Epithelial cell of prostate (primary cell): ENCODE measurements at regions not wholly inside any gene's neighbourhood (a gene's known extent, or its start where the extent isn't known, plus 50 kb on each side); places are given as distances from the start of the nearest gene placed in this dataset.
A peak's percentile ranks its signal among the peaks of the same experiment; 100 is the strongest.

Experiments used
- DNase-seq: peaks from one replicate; pipeline ENCODE4 v3.0.0-alpha.2; 2011; ENCODE audit warnings: low read depth, low spot score
- H3K27ac ChIP-seq: fragments of 450-650 bp; 2 replicates; pipeline ENCODE4 v1.5.1; 2017; ENCODE audit warnings: mild to moderate bottlenecking

DNA sequence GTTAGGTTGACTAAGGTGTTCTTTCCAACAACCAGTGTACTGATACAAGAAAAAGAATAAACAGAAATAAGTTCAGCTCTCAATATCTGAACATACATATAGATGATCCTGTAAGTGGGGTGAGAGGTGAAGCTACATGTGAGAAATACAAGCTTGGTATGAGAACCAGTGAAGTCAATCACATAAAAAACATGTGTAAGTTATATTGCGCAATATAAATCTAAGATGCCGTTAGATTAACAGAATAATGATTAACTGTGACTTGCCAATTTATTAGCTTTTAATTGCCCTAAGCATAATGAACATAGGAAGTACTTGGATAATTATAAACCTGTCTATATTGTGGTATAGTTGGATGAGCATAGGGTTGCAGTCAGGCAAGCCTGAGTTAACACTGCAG lies 1597.1 kb upstream of the GOT2 start:
- DNase-seq = no peak
- no peak overlapping the region for H3K27ac ChIP-seq

DNA sequence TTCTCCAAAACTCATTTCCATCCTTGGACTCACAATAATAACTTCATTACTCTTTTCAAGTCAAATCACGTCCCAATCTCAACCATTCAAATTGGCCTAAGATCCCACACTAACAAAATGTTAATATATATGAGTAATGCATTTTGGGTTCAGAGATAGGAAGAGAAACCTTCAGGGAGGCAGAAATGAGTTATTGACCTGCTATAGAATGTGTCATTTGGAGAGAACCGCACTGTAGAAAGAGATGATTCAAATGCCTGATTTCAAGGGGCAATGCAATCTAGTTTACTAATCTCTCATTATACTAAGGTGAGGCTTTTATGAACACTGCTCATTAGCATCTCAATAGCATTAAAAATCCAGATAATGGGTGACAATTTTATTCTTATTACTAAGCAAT lies 1595.0 kb upstream of the GOT2 start:
- H3K27ac ChIP-seq = no peak overlapping the region
- no peak for DNase-seq

DNA sequence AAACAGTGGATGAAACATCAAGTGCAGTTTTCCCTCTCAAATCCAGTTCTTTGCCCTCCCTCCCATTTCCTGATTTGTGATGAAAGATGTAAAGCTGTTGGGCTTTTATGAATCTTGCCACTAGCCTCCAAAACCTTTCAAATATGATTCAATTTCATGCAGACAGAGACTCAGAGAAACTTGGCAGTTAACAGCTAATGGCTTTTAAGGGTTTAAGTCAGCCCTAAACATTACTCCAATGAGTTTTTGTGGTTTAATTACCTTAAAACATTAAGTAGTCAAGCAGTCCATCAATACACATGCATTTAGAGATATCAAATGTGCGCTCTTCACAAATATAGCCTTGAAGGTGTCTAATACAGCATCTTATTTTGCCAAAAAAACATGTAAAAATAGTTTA lies 1594.0 kb upstream of the GOT2 start:
- no peak for DNase-seq
- H3K27ac ChIP-seq = no peak overlapping the region

DNA sequence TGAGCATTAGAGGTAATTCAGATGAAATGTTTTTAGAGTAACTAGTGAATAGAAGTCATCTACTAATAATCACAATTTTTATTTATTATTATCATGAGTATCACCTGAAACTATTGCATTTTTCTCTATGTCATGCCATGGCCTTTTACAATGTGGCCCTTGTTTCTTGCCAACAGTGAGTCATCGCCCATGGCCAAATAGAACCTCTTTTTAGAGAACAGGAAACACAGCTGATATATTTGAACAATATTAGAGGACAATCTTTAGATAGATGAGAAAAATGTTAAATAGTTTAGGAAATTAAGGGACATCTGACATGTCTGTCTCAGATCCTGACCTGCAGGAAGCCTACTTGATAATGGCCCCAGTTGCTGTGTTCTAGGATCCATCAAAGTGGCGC lies 1584.4 kb upstream of the GOT2 start:
- DNase-seq = no peak
- H3K27ac ChIP-seq = no peak overlapping the region

DNA sequence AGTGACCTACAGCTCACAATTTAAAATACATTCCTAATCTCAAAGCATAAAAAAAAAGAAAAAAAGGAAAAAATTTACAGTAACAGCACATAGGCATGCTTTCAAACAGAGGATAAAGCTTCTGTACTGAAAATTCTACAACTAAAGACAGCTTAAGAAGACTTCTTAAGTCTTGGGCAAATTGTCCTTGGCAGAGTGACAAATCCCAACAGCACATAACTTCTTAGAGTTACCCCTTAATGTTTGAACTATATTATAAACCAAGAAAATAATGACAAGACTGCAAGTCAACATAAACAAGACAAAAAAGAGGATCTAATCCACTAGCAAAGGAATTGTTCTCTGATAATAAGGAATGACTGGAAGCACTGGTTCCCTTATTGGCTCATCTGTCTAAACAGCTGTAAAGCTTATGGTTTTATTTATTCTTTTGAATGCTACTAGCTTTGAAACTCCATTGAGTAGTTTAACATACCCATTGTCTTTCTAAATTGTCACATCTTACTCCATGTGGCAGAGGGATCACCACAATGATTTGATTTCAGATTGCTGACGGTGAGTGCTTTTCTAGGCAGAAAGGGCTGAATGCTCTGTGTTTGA lies 1576.8 kb upstream of the GOT2 start:
- no peak for DNase-seq
- H3K27ac ChIP-seq = no peak overlapping the region

- no peak for DNase-seq
- no peak overlapping the region for H3K27ac ChIP-seq
Observed at GRCh38 chr16:60304720-60305119, 1570.6 kb upstream of the GOT2 start.

GRCh38 chr16:60304066-60304465 lies 1570.0 kb upstream of the GOT2 start:
- no peak overlapping the region for H3K27ac ChIP-seq
- no peak for DNase-seq

- no peak for DNase-seq
- H3K27ac ChIP-seq = no peak overlapping the region
Observed at GRCh38 chr16:60302676-60303075, 1568.6 kb upstream of the GOT2 start.

DNA sequence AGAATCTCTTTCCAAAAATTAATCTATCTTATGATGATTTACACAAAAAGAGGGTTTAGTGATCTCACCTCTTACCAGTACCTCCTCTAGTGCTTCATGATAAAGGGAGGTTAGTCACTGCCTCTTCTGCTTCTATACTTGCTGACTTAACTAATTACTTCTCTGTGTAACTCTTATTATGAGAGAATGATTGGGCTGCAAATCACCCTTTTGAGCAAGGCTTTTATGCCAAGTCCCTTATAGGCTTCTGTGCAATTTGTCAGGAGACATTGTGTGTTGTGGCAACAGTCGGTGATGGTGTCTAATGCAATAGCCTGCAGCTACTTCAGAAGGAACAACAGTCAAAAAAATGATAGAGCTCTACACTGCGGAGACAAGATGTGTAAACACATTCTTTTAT lies 1568.1 kb upstream of the GOT2 start:
- H3K27ac ChIP-seq = no peak overlapping the region
- no peak for DNase-seq

DNA sequence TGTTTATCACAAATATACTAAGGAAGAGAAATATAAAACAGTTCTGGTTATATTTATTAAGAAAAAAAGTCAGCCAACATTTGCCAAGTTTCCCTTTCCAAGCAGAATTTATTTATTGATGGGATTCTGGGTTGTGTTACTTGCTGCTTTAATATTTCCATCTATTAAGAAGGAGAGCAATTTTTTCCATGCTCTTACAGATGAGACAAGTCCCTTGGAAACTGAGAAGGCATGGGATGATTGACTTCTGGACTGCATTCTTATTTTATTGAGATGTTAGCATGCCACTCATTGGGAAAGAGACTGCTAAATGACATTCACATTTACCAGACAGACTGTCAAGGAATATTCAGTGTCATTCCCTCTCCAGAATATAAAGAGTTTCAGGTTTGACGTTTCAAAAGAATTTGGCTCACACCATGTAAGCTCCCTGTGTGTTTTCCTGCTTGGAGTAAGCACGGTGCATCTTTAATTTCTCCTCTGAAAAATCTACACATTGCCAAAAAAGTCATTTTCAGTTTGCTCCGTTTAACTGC lies 1565.2 kb upstream of the GOT2 start:
- H3K27ac ChIP-seq = no peak overlapping the region
- DNase-seq = no peak

- peak; percentile 12 for DNase-seq
- H3K27ac ChIP-seq = no peak overlapping the region
Observed at GRCh38 chr16:60295451-60295850, 1561.3 kb upstream of the GOT2 start.

- DNase-seq = no peak
- no peak overlapping the region for H3K27ac ChIP-seq
Observed at GRCh38 chr16:60285794-60286193, 1551.7 kb upstream of the GOT2 start.

DNA sequence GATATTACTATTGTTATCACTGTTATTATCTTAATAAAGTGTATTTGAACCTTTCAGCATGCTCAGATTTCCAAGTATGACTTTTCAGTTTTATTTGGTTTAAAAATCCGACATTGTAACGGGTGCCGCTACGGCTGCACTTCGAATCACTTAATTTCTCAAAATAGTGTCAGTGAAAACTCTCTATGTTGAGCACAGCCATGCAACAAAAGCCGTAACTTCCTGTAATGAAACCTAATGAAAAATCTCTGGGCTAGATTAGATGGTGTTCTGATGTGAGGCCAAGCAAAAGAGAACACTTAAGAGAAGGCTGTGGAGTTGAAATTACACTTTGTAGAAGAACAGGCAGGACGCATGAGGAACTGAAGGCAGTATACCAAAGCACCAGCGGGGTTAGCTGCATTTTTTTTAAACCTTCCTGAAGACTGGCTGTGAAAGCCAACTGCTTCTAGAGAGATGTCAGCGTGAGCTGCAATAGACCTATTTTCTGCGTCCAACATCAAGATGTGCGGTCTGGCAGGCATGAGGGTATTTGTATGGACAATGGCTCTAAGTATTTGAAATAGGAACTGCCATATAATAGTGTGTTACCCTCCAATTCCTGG lies 1545.0 kb upstream of the GOT2 start:
- DNase-seq = no peak
- no peak overlapping the region for H3K27ac ChIP-seq

GRCh38 chr16:60274431-60275019 lies 1540.4 kb upstream of the GOT2 start:
- H3K27ac ChIP-seq = no peak overlapping the region
- DNase-seq = no peak

DNA sequence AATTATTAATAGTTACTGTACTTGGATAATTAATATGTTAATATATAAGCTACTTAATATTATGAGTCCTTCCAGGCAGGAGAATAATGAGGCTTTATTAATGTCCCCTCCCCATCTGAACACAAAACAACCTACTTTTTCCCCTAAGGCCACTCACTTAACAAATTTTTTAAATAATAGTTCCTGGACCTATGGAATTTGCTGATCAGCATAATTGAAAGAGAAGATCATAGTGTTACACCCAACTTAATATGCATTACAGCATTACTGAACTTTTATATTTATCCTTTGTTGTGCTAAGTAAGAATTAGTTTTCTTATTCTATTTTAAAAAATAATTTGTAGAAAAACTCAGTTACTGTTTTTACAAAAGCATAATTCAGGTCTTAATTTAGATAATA lies 1537.7 kb upstream of the GOT2 start:
- DNase-seq = no peak
- no peak overlapping the region for H3K27ac ChIP-seq

DNA sequence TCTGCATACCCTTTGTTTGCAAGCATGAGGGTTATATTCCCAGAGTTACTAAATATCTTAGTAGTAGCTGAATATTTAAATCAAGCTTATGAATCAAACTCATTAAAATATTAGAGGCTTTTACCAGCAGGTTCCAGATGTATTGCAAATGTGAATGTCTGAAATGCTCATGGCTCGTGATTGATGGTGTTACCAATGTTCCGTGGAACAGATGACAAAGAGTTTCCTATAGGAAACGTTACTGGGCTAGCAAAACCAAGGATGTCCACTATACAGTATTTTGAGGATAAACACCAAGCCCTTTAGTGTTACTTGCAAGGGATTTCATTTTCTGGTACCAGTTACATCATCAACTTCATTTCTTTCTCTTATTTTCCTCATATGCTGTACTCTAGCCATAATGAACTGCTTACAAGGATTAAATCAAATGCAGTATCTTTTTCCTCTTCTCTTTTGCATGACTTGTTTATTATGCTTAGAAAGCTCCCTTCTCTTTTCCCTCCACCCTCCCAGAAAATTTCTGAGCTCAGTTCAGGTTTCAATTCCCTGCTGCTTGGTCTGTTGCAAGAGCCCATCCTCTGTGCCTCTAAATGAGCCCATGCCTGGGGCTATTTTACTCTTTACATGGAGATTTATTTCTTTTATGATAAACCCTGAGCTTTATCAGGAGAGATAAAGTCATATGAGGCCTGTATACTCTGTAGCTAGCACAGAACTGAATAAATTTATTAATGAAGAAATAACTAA lies 1537.1 kb upstream of the GOT2 start:
- H3K27ac ChIP-seq = no peak overlapping the region
- no peak for DNase-seq

DNA sequence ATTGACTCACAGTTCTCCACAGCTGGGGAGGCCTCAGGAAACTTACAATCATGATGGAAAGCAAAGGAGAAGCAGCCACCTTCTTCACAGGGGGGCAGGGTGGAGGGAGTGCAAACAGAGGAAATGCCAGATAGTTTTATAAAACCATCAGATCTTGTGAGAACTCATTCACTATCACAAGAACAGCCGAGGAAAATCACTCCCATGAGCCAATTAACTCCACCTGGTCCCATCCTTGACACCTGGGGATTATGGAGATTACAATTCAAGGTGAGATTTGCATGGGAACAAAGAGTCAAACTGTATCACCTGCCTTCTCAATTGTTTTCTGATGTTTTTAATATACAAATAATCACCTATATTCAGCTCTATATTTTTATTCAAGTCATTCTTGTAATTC lies 1527.3 kb upstream of the GOT2 start:
- DNase-seq = no peak

GRCh38 chr16:60259956-60260355 lies 1525.8 kb upstream of the GOT2 start:
- H3K27ac ChIP-seq = no peak overlapping the region
- DNase-seq = no peak

More for the DNA sequence above, 1527.3 kb upstream of the GOT2 start:
- H3K27ac ChIP-seq = no peak overlapping the region

DNA sequence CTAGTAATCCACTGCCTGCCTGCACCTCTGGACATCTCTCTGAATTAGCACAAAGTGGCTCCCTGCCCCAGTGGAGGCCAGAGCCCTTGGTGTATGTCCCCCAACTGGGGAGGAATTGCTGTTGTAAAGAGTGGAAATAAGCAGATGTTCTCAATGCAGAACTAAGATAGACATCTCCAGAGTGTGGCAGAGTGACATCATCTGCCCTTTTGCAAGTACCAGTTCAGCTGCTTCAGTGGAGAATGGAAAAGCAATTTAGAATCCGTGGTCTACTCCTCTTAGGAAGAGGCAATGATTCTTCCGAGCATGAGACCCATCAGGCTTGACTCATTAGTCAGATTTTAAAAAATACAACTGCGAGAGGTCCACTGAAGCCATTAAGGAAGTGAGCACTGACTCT lies 1512.0 kb upstream of the GOT2 start:
- DNase-seq = no peak

GRCh38 chr16:60241671-60242070 lies 1507.6 kb upstream of the GOT2 start:
- no peak overlapping the region for H3K27ac ChIP-seq
- no peak for DNase-seq

More for the DNA sequence above, 1512.0 kb upstream of the GOT2 start:
- no peak overlapping the region for H3K27ac ChIP-seq

DNA sequence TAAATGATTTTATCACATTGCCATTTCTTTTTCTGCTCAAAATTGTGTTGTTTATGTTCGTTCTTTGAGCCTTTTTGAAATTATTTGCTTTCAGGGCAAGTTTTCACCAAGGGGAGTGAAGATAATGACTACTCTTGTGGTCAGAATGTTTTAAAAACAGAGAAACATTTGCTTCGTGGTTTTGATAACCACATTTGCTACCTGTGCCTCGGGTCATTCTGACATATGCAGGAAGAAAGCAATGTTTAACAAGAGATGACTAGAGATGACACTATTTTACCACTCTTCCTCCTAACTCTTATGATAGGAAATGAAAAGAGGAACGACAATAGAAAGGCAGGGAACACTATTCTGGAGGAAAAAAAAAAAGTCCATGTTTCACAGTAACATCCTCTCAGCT lies 1496.5 kb upstream of the GOT2 start:
- no peak for DNase-seq
- no peak overlapping the region for H3K27ac ChIP-seq
